GM12878 (cell line): ENCODE measurements at regions not wholly inside any gene's neighbourhood (a gene's known extent, or its start where the extent isn't known, plus 50 kb on each side); places are given as distances from the start of the nearest gene placed in this dataset.

Experiments used
- ATAC-seq: fragments of 200-7000 bp; cut with Tn5 transposase; 3 replicates; pipeline ENCODE4 v1.9.1; 2020; ENCODE audit warnings: mild to moderate bottlenecking, moderate library complexity
- BruUV-seq: library from RNA; stranded (reverse); fragments of 400-500 nt; replicated peaks from 2 replicates; lab custom pipeline; 2021; lab: Mats Ljungman, UMichigan
- CTCF ChIA-PET: fragments of 300-600 bp; sonication (Branson Sonifier 250); formaldehyde crosslinking; extraction: SDS; loops from one replicate; lab custom pipeline; 2021; ENCODE audit warnings: inconsistent platforms; lab: Yijun Ruan, JAX
- POLR2A ChIA-PET: fragments of 350-600 bp; formaldehyde crosslinking; extraction: SDS; loops from one replicate; lab custom pipeline; 2021; ENCODE audit warnings: inconsistent platforms; lab: Charles Lee
- RAD21 ChIA-PET: fragments of 300-600 bp; sonication (Branson Sonifier 250); formaldehyde crosslinking; loops from one replicate; lab custom pipeline; 2023; ENCODE audit warnings: antibody characterized with exemption; ENCODE audit not compliant: unreplicated experiment; lab: Charles Lee
- SMC1A ChIA-PET: fragments of 300-600 bp; sonication (Branson Sonifier 250); formaldehyde crosslinking; loops from one replicate; lab custom pipeline; 2023; ENCODE audit not compliant: unreplicated experiment, uncharacterized antibody; lab: Charles Lee
- DNase-seq: peaks from one replicate; pipeline ENCODE4 v3.0.0-alpha.2; 2011; ENCODE audit warnings: low read depth, low spot score
- FAIRE-seq: peaks from 3 replicates; lab custom pipeline; 2011; peaks lifted over from hg19 to GRCh38; lab: Jason Lieb, UNC
- H2AFZ ChIP-seq: 2 replicates; pipeline ENCODE4 v1.6.0; 2011; ENCODE audit warnings: low read depth, low read length, control low read depth; ENCODE audit not compliant: control insufficient read depth
- H3K27ac ChIP-seq: 2 replicates; pipeline ENCODE4 v1.5.1; 2011; ENCODE audit warnings: control low read depth; ENCODE audit not compliant: control insufficient read depth, insufficient read depth
- H3K27me3 ChIP-seq, 2 experiments: replicated peaks in 1 of 2; 2 replicates each; pipeline versions ENCODE4 v1.6.0 to v1.6.1; 2011; ENCODE audit warnings: low read length in 1 of 2; ENCODE audit not compliant: control insufficient read depth in 2 of 2, insufficient read depth in 2 of 2
- H3K36me3 ChIP-seq, 2 experiments: 2 replicates each; pipeline ENCODE4 v1.5.1; 2011; ENCODE audit warnings: low read length in 1 of 2; ENCODE audit not compliant: control insufficient read depth in 2 of 2, insufficient read depth in 2 of 2
- H3K4me1 ChIP-seq: 2 replicates; pipeline ENCODE4 v1.6.1; 2011; ENCODE audit warnings: mild to moderate bottlenecking, low read length, moderate library complexity, mixed read lengths; ENCODE audit not compliant: control insufficient read depth, insufficient read depth
- H3K4me2 ChIP-seq: 2 replicates; pipeline ENCODE4 v1.6.0; 2011; ENCODE audit warnings: control low read depth; ENCODE audit not compliant: control insufficient read depth, insufficient read depth
- H3K4me3 ChIP-seq: fragments of 200-600 bp; sonication (generic); 2 replicates; pipeline ENCODE4 v1.5.1; 2016
- H3K79me2 ChIP-seq: 2 replicates; pipeline ENCODE4 v1.6.0; 2011; ENCODE audit warnings: low read length; ENCODE audit not compliant: control insufficient read depth, insufficient read depth
- H3K9ac ChIP-seq: 2 replicates; pipeline ENCODE4 v1.8.0; 2011; ENCODE audit warnings: low read length, control low read depth, mixed read lengths; ENCODE audit not compliant: control insufficient read depth, insufficient read depth
- H3K9me3 ChIP-seq: replicated peaks from 3 replicates; pipeline ENCODE4 v1.5.1; 2011; ENCODE audit warnings: mild to moderate bottlenecking, low read length; ENCODE audit not compliant: control insufficient read depth, insufficient read depth
- H4K20me1 ChIP-seq: 2 replicates; pipeline ENCODE4 v1.6.0; 2011; ENCODE audit not compliant: control insufficient read depth, insufficient read depth
- ASH2L ChIP-seq: fragments of 300-600, 200-600 bp; sonication (generic); IDR thresholded peaks from 2 replicates; pipeline ENCODE4 v1.6.1; 2017; ENCODE audit warnings: low read depth, mild to moderate bottlenecking, borderline replicate concordance
- BCL11A ChIP-seq: IDR thresholded peaks from 2 replicates; pipeline ENCODE4 v1.6.1; 2011; ENCODE audit warnings: low read depth, low read length
- CBFB ChIP-seq: IDR thresholded peaks from 2 replicates; pipeline ENCODE4 v1.6.1; 2016; ENCODE audit warnings: antibody characterized with exemption, low read depth
- E4F1 ChIP-seq: fragments of 450-650 bp; IDR thresholded peaks from 2 replicates; pipeline ENCODE4 v1.6.1; 2018; ENCODE audit warnings: borderline replicate concordance, mild to moderate bottlenecking; ENCODE audit not compliant: partially characterized antibody
- FOS ChIP-seq: IDR thresholded peaks from 3 replicates; pipeline ENCODE4 v1.6.1; 2011; ENCODE audit warnings: borderline replicate concordance; ENCODE audit not compliant: insufficient read length; ENCODE audit errors: extremely low read depth
- FOXK2 ChIP-seq: fragments of 450-650 bp; IDR thresholded peaks from 2 replicates; pipeline ENCODE4 v1.6.1; 2017; ENCODE audit warnings: mild to moderate bottlenecking, moderate library complexity
- HDGF ChIP-seq: fragments of 450-650 bp; IDR thresholded peaks from 2 replicates; pipeline ENCODE4 v1.6.1; 2016; ENCODE audit warnings: antibody characterized with exemption
- IKZF2 ChIP-seq, 2 experiments: fragments of 450-650 bp; IDR thresholded peaks; 2 replicates each; pipeline ENCODE4 v1.6.1; 2017; ENCODE audit warnings: mild to moderate bottlenecking in 2 of 2, moderate library complexity in 2 of 2
- MYC ChIP-seq: IDR thresholded peaks from 2 replicates; pipeline ENCODE4 v1.6.1; 2011; ENCODE audit warnings: mild to moderate bottlenecking, low read length, moderate library complexity, inconsistent platforms; ENCODE audit not compliant: insufficient read depth, insufficient replicate concordance, insufficient read length, severe bottlenecking
- RUNX3 ChIP-seq: IDR thresholded peaks from 2 replicates; pipeline ENCODE4 v1.6.1; 2012; ENCODE audit warnings: low read length, inconsistent platforms
- SMARCA5 ChIP-seq: fragments of 450-650 bp; IDR thresholded peaks from 2 replicates; pipeline ENCODE4 v1.6.1; 2017; ENCODE audit warnings: mild to moderate bottlenecking
- STAT3 ChIP-seq: IDR thresholded peaks from 2 replicates; pipeline ENCODE4 v1.6.1; 2011; ENCODE audit warnings: low read depth, low read length, improper control_type of control experiment
- TARDBP ChIP-seq: IDR thresholded peaks from 2 replicates; pipeline ENCODE4 v1.6.1; 2016; ENCODE audit warnings: borderline replicate concordance
- ZNF207 ChIP-seq: fragments of 450-650 bp; IDR thresholded peaks from 2 replicates; pipeline ENCODE4 v1.6.1; 2014; ENCODE audit warnings: antibody characterized with exemption, mild to moderate bottlenecking, borderline replicate concordance
- ZNF274 ChIP-seq: IDR thresholded peaks from one replicate; pipeline ENCODE4 v1.8.0; 2011; ENCODE audit not compliant: insufficient read length, insufficient read depth
- WGBS: methylation state at CpG from one replicate; pipeline ENCODE4 v1.1.6; 2016; ENCODE audit warnings: low lambda C conversion rate; ENCODE audit not compliant: insufficient replicate concordance, insufficient coverage; ENCODE audit errors: missing lambda C conversion rate; 5-methylcytosine and 5-hydroxymethylcytosine counted together
- in situ Hi-C: fragments of 300-500 bp; cut with MboI; formaldehyde crosslinking; loops from 9 replicates; pipeline ENCODE4 v1.14.3; 2018; ENCODE audit warnings: mixed read lengths
- intact Hi-C: fragments of 100-400 bp; cut with micrococcal nuclease; formaldehyde crosslinking; loops from one replicate; pipeline ENCODE4 v1.14.2; 2022; ENCODE audit not compliant: unreplicated experiment
- TF ChIP-seq, protein P1 (sequence below): fragments of 450-650 bp; conservative IDR thresholded peaks from 2 replicates; pipeline ENCODE4 v1.6.1; 2017; ENCODE audit warnings: mild to moderate bottlenecking, moderate library complexity
- TF ChIP-seq, protein P2 (sequence below): fragments of 450-650 bp; IDR thresholded peaks from 2 replicates; pipeline ENCODE4 v1.6.1; 2017; ENCODE audit warnings: borderline replicate concordance

GRCh38 chr4:128635955-128636560 is 173.4 kb upstream of the JADE1 start (continued):
- TF ChIP-seq ZNF207 (no peak), FOXK2 (no peak), TARDBP (no peak), ZNF274 (no peak), RUNX3 (no peak), SMARCA5 (no peak), BCL11A (no peak), MYC (no peak)

DNA sequence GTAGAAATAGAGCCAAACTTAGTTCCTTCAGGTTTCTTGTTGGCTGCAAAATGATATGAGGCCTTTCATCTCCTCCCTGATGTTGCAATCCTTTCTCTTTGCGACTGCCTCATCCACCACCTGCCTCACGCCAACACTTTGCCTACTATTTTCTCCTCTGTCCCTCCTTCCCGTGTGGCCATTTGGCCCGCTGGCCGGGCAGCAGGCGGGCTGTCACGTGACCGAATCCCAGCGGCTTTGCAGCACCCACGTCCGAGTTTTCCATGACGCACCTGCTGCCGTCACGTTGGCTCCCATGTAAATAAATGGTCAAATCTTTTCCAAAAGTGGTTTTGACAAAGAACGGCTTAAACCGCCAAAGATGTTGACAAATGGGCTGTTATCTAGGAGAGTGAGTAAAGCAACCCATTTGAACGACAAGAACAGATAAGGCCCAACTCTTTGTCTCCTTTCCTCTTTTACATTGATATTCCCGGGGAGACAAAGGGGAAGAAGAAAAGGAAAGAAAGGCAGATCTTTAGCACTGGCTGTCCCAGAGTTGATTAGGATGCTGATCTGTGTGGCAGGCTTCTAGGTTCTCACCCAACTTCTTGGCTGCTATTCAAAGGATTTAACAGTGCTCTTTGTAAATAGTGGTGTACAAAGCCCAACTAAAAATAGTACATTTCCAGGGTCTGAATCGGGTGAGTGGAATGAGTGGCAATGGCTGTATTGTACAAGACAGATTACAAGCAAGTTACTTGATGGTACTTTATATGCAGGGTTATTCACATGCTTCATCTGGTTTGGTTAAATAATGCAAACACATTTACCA is 174.2 kb upstream of the JADE1 start:
- no peak for FAIRE-seq
- Histone ChIP-seq H3K27me3 (no peaks in the 10 kb centered on the region), H3K27ac (no peak overlapping the region), H3K4me2 (no peak overlapping the region), H3K4me1 (no peaks in the 10 kb centered on the region), H3K4me3 (no peak overlapping the region), H3K36me3 (no peaks in the 10 kb centered on the region), H2AFZ (no peak overlapping the region), H3K79me2 (no peaks in the 10 kb centered on the region), H3K9me3 (no peaks in the 10 kb centered on the region), H3K9ac (no peak overlapping the region), H4K20me1 (no peaks in the 10 kb centered on the region)
- ATAC-seq = no peak
- 74% methylated on average over 19 of the region's 19 CpGs for WGBS
- ChIA-PET SMC1A (interaction anchor here (0.6 to 1.6 kb wide), 2 partner anchors 21 to 41 kb away, joined by 3 read pairs; no protein-coding TSS in a partner anchor), CTCF (interaction anchor here (0.6 kb wide), 1 partner anchor 8 kb away, joined by 3 read pairs; no protein-coding TSS in a partner anchor), RAD21 (no interaction called here), POLR2A (interaction anchor here (1.4 kb wide), 1 partner anchor 40 kb away, joined by 4 read pairs; no protein-coding TSS in a partner anchor)
- in situ Hi-C loops = no loop called here
- no TSS peak for BruUV-seq
- TF ChIP-seq STAT3 (no peak), IKZF2 (IDR thresholded peaks at IDR 0.05) (no peak), MYC (no peak), HDGF (no peak), E4F1 (no peak), CBFB (no peak), FOS (no peak), ASH2L (no peak)
- TF ChIP-seq, protein P1, sequence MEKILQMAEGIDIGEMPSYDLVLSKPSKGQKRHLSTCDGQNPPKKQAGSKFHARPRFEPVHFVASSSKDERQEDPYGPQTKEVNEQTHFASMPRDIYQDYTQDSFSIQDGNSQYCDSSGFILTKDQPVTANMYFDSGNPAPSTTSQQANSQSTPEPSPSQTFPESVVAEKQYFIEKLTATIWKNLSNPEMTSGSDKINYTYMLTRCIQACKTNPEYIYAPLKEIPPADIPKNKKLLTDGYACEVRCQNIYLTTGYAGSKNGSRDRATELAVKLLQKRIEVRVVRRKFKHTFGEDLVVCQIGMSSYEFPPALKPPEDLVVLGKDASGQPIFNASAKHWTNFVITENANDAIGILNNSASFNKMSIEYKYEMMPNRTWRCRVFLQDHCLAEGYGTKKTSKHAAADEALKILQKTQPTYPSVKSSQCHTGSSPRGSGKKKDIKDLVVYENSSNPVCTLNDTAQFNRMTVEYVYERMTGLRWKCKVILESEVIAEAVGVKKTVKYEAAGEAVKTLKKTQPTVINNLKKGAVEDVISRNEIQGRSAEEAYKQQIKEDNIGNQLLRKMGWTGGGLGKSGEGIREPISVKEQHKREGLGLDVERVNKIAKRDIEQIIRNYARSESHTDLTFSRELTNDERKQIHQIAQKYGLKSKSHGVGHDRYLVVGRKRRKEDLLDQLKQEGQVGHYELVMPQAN = no peak
- TF ChIP-seq, protein P2, sequence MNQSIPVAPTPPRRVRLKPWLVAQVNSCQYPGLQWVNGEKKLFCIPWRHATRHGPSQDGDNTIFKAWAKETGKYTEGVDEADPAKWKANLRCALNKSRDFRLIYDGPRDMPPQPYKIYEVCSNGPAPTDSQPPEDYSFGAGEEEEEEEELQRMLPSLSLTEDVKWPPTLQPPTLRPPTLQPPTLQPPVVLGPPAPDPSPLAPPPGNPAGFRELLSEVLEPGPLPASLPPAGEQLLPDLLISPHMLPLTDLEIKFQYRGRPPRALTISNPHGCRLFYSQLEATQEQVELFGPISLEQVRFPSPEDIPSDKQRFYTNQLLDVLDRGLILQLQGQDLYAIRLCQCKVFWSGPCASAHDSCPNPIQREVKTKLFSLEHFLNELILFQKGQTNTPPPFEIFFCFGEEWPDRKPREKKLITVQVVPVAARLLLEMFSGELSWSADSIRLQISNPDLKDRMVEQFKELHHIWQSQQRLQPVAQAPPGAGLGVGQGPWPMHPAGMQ = no peak
- DNase-seq = no peak
- intact Hi-C loops = no loop called here
